Activated CD8-positive, alpha-beta memory T cell treated with anti-CD3 and anti-CD28 coated beads, Interleukin-2, amount 50 U/mL, for 4 hours (primary cell): ENCODE measurements at regions not wholly inside any gene's neighbourhood (a gene's known extent, or its start where the extent isn't known, plus 50 kb on each side); places are given as distances from the start of the nearest gene placed in this dataset.

ENCODE experiments used
- DNase-seq: peaks from one replicate; pipeline ENCODE4 v3.0.0-alpha.2; 2020

- no peak for DNase-seq
These were observed 60.5 kb downstream of the NR2F2 start for GRCh38 chr15:96390986-96391385.

DNA sequence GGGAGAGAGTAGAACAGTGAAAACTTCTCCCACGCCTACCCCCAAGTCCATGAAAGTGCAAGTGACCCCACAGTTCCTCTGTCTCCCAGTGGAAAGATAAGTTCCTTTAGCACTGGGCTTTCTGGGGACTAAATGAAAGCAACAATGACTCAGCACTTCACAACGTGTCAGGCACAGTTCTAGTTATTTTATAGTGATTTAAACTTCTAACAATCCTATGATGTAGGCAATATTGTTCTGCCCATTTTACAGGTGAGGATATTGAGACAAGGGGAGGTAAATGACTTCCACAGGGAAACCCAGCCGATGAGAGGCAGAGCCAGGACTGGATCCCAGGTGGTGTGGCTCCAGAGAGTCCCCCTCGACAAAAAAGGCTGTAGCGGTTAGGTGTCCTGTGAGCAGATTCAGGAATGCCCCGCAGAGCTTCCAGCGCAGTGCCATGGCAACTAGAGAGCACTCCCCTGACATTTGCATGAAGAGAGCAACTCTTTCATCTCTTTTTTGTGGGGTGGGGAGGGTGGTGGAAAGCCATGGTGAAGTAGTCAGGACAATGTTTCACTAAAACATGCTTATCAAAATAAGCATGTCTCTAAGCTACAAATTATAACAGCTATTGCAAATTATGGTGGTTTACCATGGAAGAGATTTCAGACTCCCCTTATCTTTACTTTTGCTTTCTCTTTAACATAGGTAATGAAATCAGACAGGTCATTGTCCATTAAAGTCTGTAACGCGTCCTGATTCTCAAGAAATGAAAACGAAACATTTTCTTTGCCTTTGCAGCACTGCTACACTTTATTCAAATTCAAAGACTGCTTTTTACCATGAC, 62.1 kb downstream of the NR2F2 start:
- DNase-seq = no peak

DNA sequence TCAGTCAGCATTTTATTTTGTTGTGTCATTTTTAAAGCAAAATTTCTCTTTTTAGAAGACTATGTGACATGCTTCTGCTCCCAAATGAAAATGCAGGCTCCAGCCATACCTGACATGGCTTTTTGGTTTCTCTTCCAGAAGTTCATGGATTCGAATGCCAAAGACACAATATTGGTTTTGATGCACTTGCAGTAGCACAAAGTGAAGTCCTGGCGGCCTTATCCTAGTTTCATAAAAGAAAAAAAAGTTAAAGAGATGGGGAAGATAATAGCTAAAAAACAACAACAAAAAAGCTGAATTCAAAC, 62.7 kb downstream of the NR2F2 start:
- DNase-seq = no peak

DNA sequence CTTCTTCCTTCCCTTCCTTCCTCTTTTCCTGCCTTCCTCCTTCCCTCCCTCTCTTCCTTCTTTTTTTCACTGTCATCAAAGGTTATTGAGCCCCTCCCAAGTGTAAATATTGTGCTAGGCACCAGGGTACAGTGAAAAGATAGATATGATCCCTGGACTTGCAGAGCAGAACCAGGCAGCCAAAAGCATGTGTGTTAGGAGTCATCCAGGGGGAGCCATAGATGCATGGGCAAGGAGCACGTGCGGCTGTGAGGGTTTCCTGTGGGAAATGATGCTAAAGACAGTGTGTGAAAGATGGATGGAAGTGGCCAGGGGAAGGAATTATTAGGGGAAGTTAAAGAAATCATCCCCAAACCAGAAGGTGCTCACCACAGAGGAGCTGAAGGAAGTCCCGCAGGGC, 65.2 kb downstream of the NR2F2 start:
- DNase-seq = no peak

DNA sequence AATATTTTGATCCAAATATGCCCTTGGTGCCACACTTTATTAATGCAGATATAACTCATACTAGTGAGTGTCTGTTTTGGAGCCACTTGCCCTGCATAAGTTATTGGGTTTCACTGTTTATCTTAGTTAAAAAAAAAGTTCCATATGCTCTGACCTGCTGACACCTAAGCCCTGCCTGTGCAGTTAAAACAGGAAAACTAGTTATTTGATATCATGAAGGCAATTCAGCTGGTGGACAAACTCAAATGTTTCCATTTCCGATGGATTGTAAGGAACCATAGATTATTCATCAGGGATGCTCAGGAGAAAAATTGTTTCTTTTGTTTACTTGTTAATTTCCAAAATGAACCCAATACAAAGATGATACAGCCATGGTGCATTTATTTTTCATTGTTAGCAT, 68.3 kb downstream of the NR2F2 start:
- DNase-seq = no peak

DNA sequence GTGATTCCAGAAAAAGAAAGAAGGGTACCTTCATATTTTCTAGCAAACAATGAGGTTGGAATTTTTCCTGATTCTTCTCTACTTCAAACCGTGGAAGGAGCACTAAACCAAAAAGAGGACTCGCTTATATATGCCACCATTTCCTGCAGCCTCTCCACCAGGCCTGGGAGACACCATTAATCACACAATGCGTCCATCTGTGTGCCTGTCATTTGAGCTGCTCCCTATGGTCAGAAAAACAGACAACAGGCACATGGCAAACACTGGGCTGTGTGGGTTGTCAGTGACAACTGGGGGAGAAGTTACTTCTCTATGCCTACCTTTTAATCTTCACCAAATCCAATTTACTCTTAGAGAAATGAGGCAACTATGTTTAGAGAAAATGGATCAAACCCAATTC, 71.9 kb downstream of the NR2F2 start:
- DNase-seq = no peak

DNA sequence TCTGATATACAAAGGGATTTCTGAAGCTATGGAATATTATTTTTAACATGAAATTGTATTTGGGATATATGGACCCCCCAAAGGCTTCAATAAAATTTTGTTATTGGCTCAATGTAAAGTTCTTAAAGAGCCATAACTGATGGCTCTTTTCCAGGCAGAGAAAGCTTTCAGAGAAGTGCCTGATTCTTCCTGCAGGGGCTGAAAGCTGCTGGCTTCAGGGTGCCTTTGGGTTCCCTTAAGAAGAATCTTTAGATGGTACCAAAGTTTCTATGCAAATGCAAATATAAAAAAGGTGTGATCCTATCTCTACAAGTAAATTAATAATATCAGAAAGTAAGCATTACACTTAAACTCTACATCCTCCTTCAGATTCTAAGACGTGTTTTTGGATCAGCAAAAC, 72.6 kb downstream of the NR2F2 start:
- no peak for DNase-seq

GRCh38 chr15:96403932-96404331, 73.4 kb downstream of the NR2F2 start:
- DNase-seq = no peak

DNA sequence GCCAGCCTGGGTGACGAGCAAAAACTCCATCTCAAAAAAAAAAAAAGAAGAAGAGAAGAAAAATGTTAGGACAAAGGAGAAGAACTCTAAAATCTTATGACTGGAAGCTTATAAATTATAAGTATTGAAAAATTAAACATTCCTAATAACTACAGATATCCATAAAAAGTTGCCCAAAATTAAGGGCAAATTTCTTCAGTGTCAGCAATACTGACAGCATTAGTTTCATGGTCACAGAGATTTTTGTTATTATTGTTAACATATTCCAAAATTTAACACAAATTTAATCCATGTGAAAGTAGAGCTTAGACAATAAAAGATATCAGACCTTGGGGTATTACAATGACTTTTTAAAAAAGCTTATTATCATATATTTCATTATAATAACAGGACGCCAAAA, 74.1 kb downstream of the NR2F2 start:
- DNase-seq = no peak

DNA sequence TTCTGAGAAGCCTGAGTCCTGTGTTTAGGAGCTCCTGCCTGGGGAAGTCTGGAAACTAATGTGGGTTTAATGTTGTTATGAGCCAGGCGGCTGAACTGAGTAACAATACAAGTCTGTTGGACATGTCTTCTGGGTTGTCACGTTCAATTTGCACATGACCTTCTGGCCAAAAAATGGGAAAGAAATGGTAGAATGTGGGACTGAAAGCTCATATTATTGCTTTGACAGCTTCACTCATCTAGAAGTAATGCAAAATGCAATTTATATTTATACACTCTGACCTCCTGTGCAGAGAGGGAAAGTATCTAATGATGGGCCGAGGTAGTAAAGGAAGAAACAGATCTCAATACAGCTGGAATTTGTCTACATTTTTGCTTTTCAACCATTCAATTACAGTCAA, 75.8 kb downstream of the NR2F2 start:
- no peak for DNase-seq

DNA sequence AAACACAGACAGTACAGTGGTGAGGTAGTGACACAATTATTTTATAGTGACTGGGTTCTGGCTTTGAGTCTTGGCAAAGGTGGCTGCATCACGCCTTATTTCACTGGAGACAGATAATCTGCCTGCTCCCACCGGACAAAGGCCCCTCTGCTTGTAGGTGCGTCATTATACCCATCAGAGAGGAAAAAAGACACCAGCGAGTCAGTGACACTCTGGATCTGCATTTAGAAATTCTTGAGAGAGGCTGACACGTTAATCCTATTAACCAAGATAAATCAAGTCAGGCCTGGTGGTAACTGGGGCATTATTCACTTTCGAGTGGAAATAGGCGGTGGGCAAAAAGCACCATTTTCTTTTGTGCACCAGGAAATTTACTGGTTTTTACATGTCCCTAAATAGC, 76.2 kb downstream of the NR2F2 start:
- DNase-seq = no peak

- DNase-seq = no peak
These were observed 77.0 kb downstream of the NR2F2 start for GRCh38 chr15:96407482-96407881.

GRCh38 chr15:96408591-96409183, 78.2 kb downstream of the NR2F2 start:
- DNase-seq = no peak

- no peak for DNase-seq
These were observed 79.0 kb downstream of the NR2F2 start for GRCh38 chr15:96409215-96410138.

DNA sequence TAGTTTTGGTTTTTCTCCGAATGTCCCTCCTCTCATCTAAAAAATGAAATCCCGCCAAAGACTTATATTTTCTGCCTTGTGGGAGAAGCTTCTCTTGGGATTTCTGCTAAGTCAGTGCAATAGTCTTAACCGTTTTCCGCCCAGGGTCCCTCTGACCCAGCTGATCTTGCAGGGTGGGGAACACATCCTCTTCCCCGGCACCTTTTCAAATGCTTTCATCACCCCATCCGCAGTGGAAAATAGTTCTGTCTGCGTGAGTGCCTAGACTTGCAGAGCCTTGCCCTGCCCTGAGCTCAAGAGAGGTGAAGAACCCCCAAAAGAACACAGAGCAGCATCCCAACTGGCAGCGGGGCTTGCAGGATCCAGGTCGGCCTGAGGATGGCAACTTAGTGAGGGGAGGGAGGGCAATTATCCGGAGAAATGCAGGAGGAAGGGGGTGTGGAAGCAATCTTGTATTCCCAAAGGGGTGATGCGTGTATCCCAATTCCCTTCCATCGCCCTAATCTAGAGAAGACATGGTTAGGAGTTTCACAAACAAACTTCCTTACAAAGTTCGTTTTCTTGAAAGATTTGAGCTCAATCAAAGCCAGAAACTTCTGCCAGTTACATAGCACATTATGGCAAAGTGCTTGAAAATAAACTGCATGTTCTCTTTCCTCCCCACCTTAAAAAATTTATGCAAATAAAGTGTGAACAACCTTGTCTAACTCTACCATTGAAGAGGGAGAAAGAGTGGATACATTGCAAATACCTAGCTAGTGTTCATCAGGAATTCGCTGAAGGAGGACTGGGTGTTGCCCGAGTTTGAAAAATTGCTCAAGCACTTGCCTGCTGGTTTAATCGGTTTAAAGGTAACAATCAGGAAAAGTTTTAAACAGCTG, 79.9 kb downstream of the NR2F2 start:
- no peak for DNase-seq

GRCh38 chr15:96411056-96412031, 80.8 kb downstream of the NR2F2 start:
- no peak for DNase-seq

DNA sequence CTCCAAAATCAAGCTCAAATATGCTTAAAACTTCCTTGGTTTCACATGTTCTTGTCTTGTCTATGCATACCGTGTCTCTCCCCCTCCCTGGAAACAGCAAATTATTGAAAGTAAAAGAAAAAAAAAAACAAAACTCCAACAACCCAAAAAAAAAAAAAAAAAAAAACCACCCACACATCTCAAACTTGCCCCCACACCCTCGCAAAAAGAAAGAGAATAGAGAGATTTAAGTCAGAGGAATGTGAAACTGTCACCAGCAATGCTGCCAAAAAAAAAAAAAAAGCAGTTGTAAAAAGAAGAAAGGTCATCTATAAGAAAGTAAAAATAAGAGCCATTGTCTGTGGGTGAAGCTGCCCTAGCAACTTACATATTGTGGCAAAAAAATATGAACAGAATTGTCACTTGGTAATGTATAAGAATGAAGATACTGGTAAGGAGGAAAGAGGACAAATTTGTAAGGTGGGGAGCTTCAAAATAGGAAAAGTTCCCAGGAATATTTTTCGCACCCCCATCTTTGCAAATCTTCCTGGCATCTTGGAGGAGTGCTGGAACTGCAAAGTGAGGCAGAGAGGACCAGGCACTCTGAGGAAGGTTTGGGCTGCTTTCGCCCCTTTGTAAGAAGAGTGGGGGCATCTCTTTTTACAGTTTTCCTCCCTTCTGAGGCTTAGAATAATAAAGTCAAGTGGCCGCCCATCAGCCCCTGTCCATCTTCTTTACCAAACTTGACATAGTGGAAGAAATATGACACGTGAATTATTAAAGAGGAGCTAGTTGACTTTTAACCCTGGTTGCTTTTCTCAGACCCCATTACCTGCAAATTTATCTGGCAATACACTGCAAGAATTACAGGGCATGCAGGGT, 81.8 kb downstream of the NR2F2 start:
- DNase-seq = no peak

DNA sequence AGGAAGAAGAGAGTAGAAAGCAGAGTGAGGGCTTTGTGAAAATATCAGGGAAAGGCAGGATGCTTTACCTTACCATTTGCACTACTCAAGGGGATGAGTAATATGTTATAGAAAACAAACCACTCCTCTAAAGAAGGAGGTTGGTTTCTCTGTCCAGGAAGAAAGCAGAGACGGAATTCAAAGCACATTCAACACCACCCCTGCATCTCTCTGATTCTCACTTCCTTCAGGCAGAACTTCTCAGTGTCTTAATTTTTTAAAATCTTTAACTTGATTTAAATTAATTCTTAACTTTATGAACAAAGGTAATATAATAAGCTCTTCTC, 82.4 kb downstream of the NR2F2 start:
- DNase-seq = no peak

- no peak for DNase-seq
These were observed 83.2 kb downstream of the NR2F2 start for GRCh38 chr15:96413657-96414056.

DNA sequence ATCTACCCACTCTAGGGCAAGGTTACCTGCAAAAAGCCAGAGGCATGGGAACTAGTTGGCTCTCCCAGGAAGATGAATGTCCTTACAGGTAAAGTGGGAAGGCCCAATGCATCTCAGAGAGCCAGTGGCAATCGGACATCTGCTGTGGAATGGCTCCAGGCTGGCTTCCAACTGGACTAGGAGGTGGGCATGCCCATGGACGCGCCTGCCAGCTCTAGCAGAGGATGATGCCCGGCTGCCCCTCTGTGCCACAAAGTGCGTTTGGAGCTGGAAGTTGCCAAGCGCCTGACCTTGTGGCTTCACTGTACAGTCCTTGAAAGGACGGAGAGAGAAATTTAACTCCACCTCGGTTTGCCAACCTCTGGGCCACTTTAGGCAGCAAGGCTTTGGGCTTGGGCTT, 84.4 kb downstream of the NR2F2 start:
- no peak for DNase-seq
